ENCODE measurements at regions not wholly inside any gene's neighbourhood (a gene's known extent, or its start where the extent isn't known, plus 50 kb on each side); places are given as distances from the start of the nearest gene placed in this dataset.
A peak's percentile ranks its signal among the peaks of the same experiment; 100 is the strongest.

- DNase-seq: no peak
Measured at GRCh38 chr6:21970569-21971300, 326.1 kb downstream of the PRL start.

DNA sequence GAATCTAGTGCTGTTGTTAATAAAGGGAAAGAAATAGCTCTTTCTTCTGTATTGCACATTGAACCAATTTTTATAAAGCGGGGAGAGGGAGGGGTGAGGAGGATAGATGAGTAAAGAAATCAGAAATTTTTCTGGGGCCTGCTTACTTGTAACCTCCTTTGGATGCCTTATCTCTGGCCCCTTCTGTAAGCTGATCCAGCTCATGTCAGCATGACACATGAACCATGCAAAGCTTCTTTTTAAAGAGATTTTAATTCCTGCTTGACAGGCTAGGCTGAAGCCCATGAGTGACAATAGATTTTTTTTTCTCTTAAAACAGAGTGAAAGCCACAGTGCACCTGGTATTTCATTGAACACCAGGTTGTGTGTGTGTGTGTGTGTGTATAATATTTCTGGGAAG, 325.3 kb downstream of the PRL start:
- no peak for DNase-seq

- DNase-seq: no peak
Measured at GRCh38 chr6:21972516-21972915, 324.3 kb downstream of the PRL start.

GRCh38 chr6:21977346-21977745, 319.5 kb downstream of the PRL start:
- DNase-seq: no peak

- DNase-seq: no peak
Measured at GRCh38 chr6:21981235-21981833, 315.5 kb downstream of the PRL start.

- DNase-seq: no peak
Measured at GRCh38 chr6:21984135-21984534, 312.7 kb downstream of the PRL start.

DNA sequence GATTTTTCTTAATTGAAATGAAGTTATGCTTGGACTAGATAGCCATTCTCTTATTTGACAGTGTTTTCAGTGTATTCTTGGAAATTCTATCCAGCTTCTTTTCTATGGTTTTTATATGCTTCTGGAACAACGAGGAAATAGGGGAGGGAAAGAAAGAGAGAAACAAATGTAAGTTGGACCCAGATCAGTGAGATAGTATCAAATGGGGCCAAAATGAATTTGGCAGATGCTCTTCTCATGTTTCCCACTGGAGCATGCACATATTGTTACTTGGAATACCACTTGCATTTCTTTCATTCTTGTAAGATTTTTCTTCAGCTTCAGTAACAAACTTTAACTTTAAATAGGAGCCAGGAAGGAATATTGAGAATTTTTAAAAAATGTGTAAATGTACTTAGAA, 312.3 kb downstream of the PRL start:
- DNase-seq: no peak

- no peak for DNase-seq
Measured at GRCh38 chr6:21985904-21986303, 310.9 kb downstream of the PRL start.

DNA sequence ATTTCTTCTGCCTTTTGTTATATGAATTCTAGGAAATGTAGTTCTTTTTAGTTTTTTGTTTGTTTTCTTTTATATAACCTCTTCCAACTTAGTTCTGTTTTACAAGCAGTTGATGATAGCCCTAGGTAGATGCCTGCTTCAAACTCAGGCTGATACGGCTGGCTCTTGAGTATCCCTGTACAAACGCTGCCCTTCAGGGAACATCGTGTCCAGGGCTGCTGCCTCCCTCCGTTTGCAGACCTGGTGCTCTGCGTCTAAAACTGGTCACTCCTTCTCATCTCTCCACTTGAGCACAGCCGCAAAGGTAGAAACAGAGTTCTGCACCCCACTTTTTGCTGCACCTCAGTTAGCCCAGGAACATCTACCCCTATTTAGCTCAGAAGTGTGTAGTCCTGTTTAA, 310.1 kb downstream of the PRL start:
- no peak for DNase-seq

DNA sequence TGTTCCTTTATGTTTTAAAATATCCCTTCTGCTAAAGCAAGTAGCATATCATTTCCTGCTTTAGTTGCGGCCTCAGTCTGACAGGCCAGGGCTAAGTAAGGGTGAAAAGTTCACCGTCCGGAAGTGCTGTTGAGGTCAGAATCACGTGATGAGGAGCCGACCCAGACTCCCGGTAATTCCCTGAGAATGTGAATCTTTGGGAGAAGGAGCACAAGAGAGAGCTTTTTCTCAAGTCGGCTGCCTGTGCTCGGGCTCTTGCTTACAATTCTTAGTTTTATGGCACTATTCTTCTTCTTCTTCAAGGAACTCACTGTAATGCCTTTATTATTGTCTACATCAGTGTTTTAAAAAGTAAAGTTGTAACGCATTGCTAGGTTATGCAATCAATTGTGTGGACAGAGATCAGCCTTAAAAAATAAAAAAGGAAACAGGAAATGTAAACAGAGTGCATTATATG, 309.3 kb downstream of the PRL start:
- peak; percentile 30 for DNase-seq

GRCh38 chr6:21990577-21990976, 306.3 kb downstream of the PRL start:
- DNase-seq: no peak

DNA sequence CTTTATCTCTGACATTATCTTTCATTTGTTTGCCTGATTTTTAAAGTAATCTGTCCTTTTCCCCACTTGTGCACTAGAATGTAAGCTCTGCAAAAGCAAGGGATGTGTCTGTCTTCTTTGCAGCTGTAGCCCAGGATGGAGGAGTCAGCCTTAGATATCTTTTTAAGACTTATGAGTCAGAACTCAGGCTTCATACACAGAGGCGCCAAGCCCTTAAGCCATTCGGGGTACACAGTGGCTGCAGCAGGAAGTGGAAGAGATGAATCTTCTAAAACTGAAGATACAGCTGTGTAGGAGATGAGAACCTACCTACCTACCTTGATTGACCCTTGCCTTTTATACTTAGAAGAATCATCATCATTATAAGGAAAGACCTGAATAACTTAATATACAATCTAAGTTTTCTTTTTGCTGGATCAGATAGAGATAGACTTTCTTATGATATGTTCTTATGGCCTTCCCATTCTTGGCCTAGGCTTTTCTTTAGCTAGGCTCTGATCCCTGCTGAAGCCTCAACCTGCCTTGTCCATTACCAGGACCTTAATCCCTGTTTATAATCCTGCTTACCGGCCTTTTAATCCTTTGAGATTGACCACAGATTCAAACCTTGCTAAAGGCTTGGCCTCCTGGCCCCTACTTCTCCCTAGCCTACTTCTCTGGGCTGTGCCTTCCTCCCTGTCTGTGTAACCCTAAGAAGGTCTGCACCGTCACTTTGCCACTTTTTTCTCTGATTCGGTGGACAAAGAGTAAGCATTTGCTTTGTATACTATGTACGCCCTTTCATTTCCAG, 304.5 kb downstream of the PRL start:
- DNase-seq: no peak

DNA sequence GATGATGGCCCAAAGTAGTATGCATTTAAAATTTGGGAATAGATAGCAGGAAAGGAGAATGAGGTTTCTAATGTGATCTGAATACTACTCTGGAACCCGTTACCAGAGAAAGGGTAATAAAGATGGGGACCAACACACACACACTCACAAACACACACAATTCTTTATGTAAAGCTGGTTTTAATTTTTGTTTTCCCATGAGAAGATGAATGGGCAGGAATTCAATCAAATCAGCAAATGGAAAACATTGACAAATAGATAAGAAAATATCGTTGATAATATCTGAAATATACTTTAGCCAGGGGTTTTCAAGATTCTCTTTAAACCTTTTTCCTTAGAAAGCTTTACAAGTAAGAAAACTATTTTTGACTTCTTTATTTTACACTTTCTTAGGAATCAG, 303.0 kb downstream of the PRL start:
- DNase-seq: no peak

DNA sequence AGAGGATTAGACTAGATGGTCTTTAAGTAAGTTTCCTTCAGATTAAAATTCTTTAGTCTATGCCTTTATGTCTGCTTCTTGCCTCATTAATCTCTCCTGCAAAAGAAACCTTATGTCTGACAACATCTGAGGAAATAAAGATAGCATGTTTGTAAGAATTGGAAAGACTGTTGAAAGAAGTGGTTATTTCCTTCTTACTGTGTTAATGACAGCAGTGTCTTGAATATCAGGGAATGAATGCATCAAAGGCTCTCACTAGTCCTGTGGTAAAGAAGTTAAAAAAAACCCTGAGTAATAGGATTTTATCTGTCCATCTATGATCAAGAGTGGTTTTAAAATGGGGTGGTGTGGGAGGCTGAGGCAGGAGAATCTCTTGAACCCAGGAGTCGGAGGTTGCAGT, 302.0 kb downstream of the PRL start:
- no peak for DNase-seq

- DNase-seq: no peak
Measured at GRCh38 chr6:21995318-21995717, 301.5 kb downstream of the PRL start.

- DNase-seq: no peak
Measured at GRCh38 chr6:21996425-21997118, 300.3 kb downstream of the PRL start.

GRCh38 chr6:21997119-21998037, 299.5 kb downstream of the PRL start:
- DNase-seq: no peak

- DNase-seq: no peak
Measured at GRCh38 chr6:21998582-21998981, 298.3 kb downstream of the PRL start.

GRCh38 chr6:21999012-21999528, 297.8 kb downstream of the PRL start:
- no peak for DNase-seq

DNA sequence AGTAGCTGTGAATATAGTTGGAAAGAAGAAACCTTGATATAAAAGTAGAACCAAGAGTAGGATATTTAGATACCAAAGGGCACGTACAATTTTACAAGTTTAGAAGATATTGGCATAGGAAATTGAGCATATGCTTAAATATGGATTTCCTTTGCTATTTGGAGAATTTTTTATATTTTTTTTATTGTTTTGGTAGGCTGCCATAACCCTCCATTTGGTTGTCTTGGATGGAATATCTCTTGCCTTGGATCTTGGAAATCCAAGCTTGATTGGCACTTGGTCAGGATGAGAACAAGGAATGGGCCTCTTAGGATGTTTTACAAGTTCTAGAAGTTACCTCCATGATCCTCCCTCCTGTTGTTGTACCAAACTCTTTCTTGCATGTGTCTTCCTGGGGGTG, 297.1 kb downstream of the PRL start:
- no peak for DNase-seq

GRCh38 chr6:22001396-22002027, 295.3 kb downstream of the PRL start:
- no peak for DNase-seq

GRCh38 chr6:22003287-22003686, 293.5 kb downstream of the PRL start:
- DNase-seq: no peak
